NCI-H146 (cell line): ENCODE measurements at regions not wholly inside any gene's neighbourhood (a gene's known extent, or its start where the extent isn't known, plus 50 kb on each side); places are given as distances from the start of the nearest gene placed in this dataset.
"Not testable (repeated sequence)": the region's sequence is repeated elsewhere in the genome, so short reads cannot be mapped to it uniquely, and the experiment has no call there.

Experiments used
- DNase-seq: peaks from one replicate; lab custom pipeline; 2025; lab: John Stamatoyannopoulos, UW

- DNase-seq, result no peak
Observed at GRCh38 chr13:109274188-109274821, 512.1 kb downstream of the IRS2 start.

GRCh38 chr13:109273326-109273751 is 513.0 kb downstream of the IRS2 start:
- DNase-seq, result no peak

- DNase-seq, result no peak
Observed at GRCh38 chr13:109272595-109273325, 513.6 kb downstream of the IRS2 start.

GRCh38 chr13:109271555-109272541 is 514.5 kb downstream of the IRS2 start:
- DNase-seq, result no peak

GRCh38 chr13:109271061-109271460 is 515.3 kb downstream of the IRS2 start:
- no peak for DNase-seq

- not testable (repeated sequence) for DNase-seq
Observed at GRCh38 chr13:109269381-109269780, 517.0 kb downstream of the IRS2 start.

- DNase-seq, result not testable (repeated sequence)
Observed at GRCh38 chr13:109268492-109268891, 517.9 kb downstream of the IRS2 start.

- DNase-seq, result not testable (repeated sequence)
Observed at GRCh38 chr13:109267400-109267799, 519.0 kb downstream of the IRS2 start.

- not testable (repeated sequence) for DNase-seq
Observed at GRCh38 chr13:109265438-109265742, 521.0 kb downstream of the IRS2 start.

GRCh38 chr13:109264603-109265437 is 521.6 kb downstream of the IRS2 start:
- not testable (repeated sequence) for DNase-seq

- DNase-seq, result not testable (repeated sequence)
Observed at GRCh38 chr13:109257761-109258157, 528.6 kb downstream of the IRS2 start.
